HEK293 (cell line): ENCODE measurements at regions not wholly inside any gene's neighbourhood (a gene's known extent, or its start where the extent isn't known, plus 50 kb on each side); places are given as distances from the start of the nearest gene placed in this dataset.

Experiments
- CTCF ChIA-PET: fragments of 350-600 bp; formaldehyde crosslinking; extraction: SDS; loops from one replicate; lab custom pipeline; 2021; ENCODE audit warnings: antibody characterized with exemption; lab: Yijun Ruan, JAX
- POLR2A ChIA-PET: fragments of 300-600 bp; formaldehyde crosslinking; extraction: SDS; loops from one replicate; lab custom pipeline; 2020; ENCODE audit warnings: antibody characterized with exemption, inconsistent platforms; lab: Yijun Ruan, JAX
- H3K27ac ChIP-seq: fragments of 200-500 bp; sonication (Bioruptor generic); 2 replicates; pipeline ENCODE4 v1.5.1; 2014; ENCODE audit warnings: low read depth, low read length, control low read depth, inconsistent platforms; ENCODE audit errors: extremely low read depth
- H3K36me3 ChIP-seq, 2 experiments: fragments of 200-500 bp in 1 of 2; sonication (Bioruptor generic) in 1 of 2; 1 replicate in 1 of 2; 2 replicates in 1 of 2; pipeline ENCODE4 v1.5.1; 2014 to 2017; ENCODE audit warnings: inconsistent platforms in 2 of 2, low read length in 2 of 2; ENCODE audit not compliant: control insufficient read depth in 2 of 2, insufficient read depth in 1 of 2
- H3K4me1 ChIP-seq: fragments of 200-500 bp; sonication (Bioruptor generic); 2 replicates; pipeline ENCODE4 v1.5.1; 2014; ENCODE audit warnings: mild to moderate bottlenecking, low read length, inconsistent platforms; ENCODE audit not compliant: control insufficient read depth, insufficient read depth
- H3K4me3 ChIP-seq: 2 replicates; pipeline ENCODE4 v1.5.1; 2011; ENCODE audit warnings: low read depth, mild to moderate bottlenecking, control low read depth, low read length, moderate library complexity
- H3K9me3 ChIP-seq: fragments of 200-500 bp; sonication (Bioruptor generic); 2 replicates; pipeline ENCODE4 v1.5.1; 2014; ENCODE audit warnings: low read depth, low read length, inconsistent platforms; ENCODE audit not compliant: control insufficient read depth, insufficient read depth
- BCL11A ChIP-seq: fragments of 450-650 bp; formaldehyde crosslinking; IDR thresholded peaks from 2 replicates; pipeline ENCODE4 v1.5.1; 2016; ENCODE audit warnings: low read depth, missing biosample characterization, missing genetic modification characterization
- INSM2 ChIP-seq: fragments of 450-650 bp; formaldehyde crosslinking; IDR thresholded peaks from 2 replicates; pipeline ENCODE4 v1.5.1; 2016; ENCODE audit warnings: missing biosample characterization, missing genetic modification characterization
- KLF10 ChIP-seq: fragments of 450-650 bp; IDR thresholded peaks from 2 replicates; pipeline ENCODE4 v1.5.1; 2018; ENCODE audit warnings: missing biosample characterization, mild to moderate bottlenecking, missing genetic modification characterization
- SP3 ChIP-seq: fragments of 450-650 bp; formaldehyde crosslinking; IDR thresholded peaks from 2 replicates; pipeline ENCODE4 v1.5.1; 2016; ENCODE audit warnings: missing biosample characterization, missing genetic modification characterization
- ZFHX2 ChIP-seq: fragments of 450-650 bp; formaldehyde crosslinking; conservative IDR thresholded peaks from 2 replicates; pipeline ENCODE4 v1.5.1; 2016; ENCODE audit warnings: missing biosample characterization, missing genetic modification characterization
- ZNF184 ChIP-seq: fragments of 450-650 bp; IDR thresholded peaks from 2 replicates; pipeline ENCODE4 v1.5.1; 2018; ENCODE audit warnings: missing biosample characterization, mild to moderate bottlenecking, missing genetic modification characterization
- ZNF221 ChIP-seq: fragments of 450-650 bp; formaldehyde crosslinking; IDR thresholded peaks from 2 replicates; pipeline ENCODE4 v1.5.1; 2017; ENCODE audit warnings: missing biosample characterization, missing genetic modification characterization, borderline replicate concordance
- ZNF37A ChIP-seq: fragments of 450-650 bp; IDR thresholded peaks from 2 replicates; pipeline ENCODE4 v1.5.1; 2018; ENCODE audit warnings: missing biosample characterization, missing genetic modification characterization
- ZNF426 ChIP-seq: fragments of 450-650 bp; formaldehyde crosslinking; IDR thresholded peaks from 2 replicates; pipeline ENCODE4 v1.5.1; 2017; ENCODE audit warnings: missing biosample characterization, missing genetic modification characterization, mild to moderate bottlenecking, inconsistent platforms, moderate library complexity
- ZNF501 ChIP-seq: fragments of 450-650 bp; formaldehyde crosslinking; IDR thresholded peaks from 2 replicates; pipeline ENCODE4 v1.5.1; 2016; ENCODE audit warnings: missing biosample characterization, missing genetic modification characterization
- ZNF561 ChIP-seq: fragments of 450-650 bp; IDR thresholded peaks from 2 replicates; pipeline ENCODE4 v1.5.1; 2018; ENCODE audit warnings: missing biosample characterization, missing genetic modification characterization, borderline replicate concordance
- ZNF571 ChIP-seq: fragments of 450-650 bp; formaldehyde crosslinking; IDR thresholded peaks from 2 replicates; pipeline ENCODE4 v1.5.0; 2017; ENCODE audit warnings: missing biosample characterization, missing genetic modification characterization
- ZNF596 ChIP-seq: fragments of 450-650 bp; IDR thresholded peaks from 2 replicates; pipeline ENCODE4 v1.5.0; 2018; ENCODE audit warnings: missing biosample characterization, mild to moderate bottlenecking, missing genetic modification characterization, moderate library complexity
- ZNF610 ChIP-seq: fragments of 450-650 bp; formaldehyde crosslinking; IDR thresholded peaks from 2 replicates; pipeline ENCODE4 v1.5.1; 2016; ENCODE audit warnings: missing biosample characterization, missing genetic modification characterization, borderline replicate concordance
- ZNF658 ChIP-seq: fragments of 450-650 bp; formaldehyde crosslinking; IDR thresholded peaks from 2 replicates; pipeline ENCODE4; 2016; ENCODE audit warnings: missing biosample characterization, missing genetic modification characterization
- ZNF664 ChIP-seq: fragments of 450-650 bp; formaldehyde crosslinking; IDR thresholded peaks from 2 replicates; pipeline ENCODE4 v1.5.1; 2016; ENCODE audit warnings: missing biosample characterization, missing genetic modification characterization
- ZNF76 ChIP-seq: fragments of 450-650 bp; formaldehyde crosslinking; IDR thresholded peaks from 2 replicates; pipeline ENCODE4; 2016; ENCODE audit warnings: low read depth, missing biosample characterization, missing genetic modification characterization, borderline replicate concordance
- TF ChIP-seq, protein P1 (sequence below): fragments of 450-650 bp; formaldehyde crosslinking; IDR thresholded peaks from 2 replicates; pipeline ENCODE4 v1.5.1; 2016; ENCODE audit warnings: missing biosample characterization, missing genetic modification characterization
- TF ChIP-seq, protein P2 (sequence below): fragments of 450-650 bp; formaldehyde crosslinking; IDR thresholded peaks from 2 replicates; pipeline ENCODE4 v1.5.1; 2017; ENCODE audit warnings: missing biosample characterization, missing genetic modification characterization

DNA sequence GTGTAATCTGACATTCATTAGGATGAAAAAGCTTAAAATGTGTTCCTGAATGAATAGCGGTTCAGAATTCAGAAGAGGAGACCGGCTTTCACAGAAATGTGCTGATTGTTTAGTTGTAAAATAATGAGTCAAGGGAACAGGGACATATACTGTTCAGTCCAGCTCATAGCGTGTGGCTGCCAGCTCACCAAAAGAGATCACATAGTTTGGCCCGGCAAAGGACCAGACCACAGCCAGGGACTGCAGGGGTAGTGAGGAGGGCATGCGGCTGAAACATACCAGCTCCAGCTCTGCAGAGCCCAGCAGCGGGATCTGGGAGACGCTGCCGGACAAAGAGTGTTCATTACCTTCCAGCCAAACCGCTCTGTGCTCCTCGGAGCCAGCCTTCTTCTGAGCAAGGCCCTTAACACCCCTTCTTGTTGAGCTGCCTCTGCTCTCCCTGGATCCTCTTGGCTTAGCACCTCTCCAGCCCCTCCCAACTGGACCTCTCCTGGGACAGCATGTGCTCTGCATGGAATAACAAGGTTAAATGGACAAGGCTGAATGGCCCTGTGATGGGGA lies 116.8 kb upstream of the CNTLN start:
- POLR2A ChIA-PET: no interaction called here
- Histone ChIP-seq H3K4me3 (no peak overlapping the region), H3K36me3 (no peaks in the 10 kb centered on the region), H3K4me1 (no peaks in the 10 kb centered on the region), H3K9me3 (no peaks in the 10 kb centered on the region), H3K27ac (no peak overlapping the region)
- TF ChIP-seq, protein P1, sequence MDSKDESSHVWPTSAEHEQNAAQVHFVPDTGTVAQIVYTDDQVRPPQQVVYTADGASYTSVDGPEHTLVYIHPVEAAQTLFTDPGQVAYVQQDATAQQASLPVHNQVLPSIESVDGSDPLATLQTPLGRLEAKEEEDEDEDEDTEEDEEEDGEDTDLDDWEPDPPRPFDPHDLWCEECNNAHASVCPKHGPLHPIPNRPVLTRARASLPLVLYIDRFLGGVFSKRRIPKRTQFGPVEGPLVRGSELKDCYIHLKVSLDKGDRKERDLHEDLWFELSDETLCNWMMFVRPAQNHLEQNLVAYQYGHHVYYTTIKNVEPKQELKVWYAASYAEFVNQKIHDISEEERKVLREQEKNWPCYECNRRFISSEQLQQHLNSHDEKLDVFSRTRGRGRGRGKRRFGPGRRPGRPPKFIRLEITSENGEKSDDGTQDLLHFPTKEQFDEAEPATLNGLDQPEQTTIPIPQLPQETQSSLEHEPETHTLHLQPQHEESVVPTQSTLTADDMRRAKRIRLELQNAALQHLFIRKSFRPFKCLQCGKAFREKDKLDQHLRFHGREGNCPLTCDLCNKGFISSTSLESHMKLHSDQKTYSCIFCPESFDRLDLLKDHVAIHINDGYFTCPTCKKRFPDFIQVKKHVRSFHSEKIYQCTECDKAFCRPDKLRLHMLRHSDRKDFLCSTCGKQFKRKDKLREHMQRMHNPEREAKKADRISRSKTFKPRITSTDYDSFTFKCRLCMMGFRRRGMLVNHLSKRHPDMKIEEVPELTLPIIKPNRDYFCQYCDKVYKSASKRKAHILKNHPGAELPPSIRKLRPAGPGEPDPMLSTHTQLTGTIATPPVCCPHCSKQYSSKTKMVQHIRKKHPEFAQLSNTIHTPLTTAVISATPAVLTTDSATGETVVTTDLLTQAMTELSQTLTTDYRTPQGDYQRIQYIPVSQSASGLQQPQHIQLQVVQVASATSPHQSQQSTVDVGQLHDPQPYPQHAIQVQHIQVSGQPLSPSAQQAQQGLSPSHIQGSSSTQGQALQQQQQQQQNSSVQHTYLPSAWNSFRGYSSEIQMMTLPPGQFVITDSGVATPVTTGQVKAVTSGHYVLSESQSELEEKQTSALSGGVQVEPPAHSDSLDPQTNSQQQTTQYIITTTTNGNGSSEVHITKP (tag by site-specific recombination): peak; percentile 76
- no peak for TF ChIP-seq ZNF658
- CTCF ChIA-PET: interaction anchor here (0.5 to 0.8 kb wide), 3 partner anchors 40 to 1196 kb away, joined by 3 to 5 read pairs (median 3); no protein-coding TSS in a partner anchor

DNA sequence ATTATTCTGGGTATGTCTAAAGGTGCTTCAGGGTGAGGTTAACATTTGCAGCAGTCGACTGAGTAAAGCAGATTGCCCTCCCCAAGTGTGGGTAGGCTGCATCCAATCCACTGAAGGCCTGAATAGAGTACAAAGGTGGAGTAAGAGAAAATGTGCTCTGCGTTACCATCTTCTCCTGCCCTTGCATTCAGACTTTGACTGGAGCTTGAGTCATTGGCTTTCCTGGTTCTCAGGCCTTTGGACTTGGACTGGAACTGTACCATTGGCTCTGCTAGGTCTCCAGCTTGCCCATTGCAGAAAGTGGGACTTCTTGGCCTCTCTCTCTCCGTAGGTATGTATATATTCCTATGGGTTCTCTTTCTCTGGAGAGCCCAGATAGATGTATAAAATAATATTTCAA lies 120.9 kb upstream of the CNTLN start:
- ChIA-PET POLR2A (no interaction called here), CTCF (interaction anchor here (1.0 kb wide), 1 partner anchor 8 kb away, joined by 3 read pairs; no protein-coding TSS in a partner anchor)
- H3K9me3 ChIP-seq: no peaks in the 10 kb centered on the region
- H3K4me1 ChIP-seq: no peaks in the 10 kb centered on the region
- no peak overlapping the region for H3K4me3 ChIP-seq
- H3K36me3 ChIP-seq: no peaks in the 10 kb centered on the region
- H3K27ac ChIP-seq: no peak overlapping the region
- TF ChIP-seq ZNF221 (tag by site-specific recombination) (no peak), ZFHX2 (no peak), ZNF426 (tag by site-specific recombination) (no peak), ZNF610 (tag by site-specific recombination) (no peak)

DNA sequence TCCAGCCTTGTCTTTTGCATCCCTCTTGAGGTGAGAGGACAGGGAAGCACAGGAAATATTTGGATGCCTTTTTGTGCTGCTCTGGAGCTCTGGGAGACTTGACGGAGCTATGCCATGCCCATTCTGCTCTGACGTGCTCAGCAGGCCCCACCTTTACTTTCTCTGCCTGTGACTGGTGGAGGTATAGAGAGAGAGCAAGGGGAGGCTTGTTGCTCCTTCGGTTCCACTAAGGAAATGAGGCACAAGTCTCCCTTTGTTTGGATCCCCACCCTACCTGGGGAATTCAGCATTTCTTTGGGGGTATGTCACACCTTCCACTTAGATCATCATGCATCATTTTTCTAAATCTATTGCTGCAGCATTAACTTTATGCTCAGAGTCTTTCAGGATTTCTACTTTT lies 121.8 kb upstream of the CNTLN start:
- no peak overlapping the region for H3K4me3 ChIP-seq
- H3K36me3 ChIP-seq: no peaks in the 10 kb centered on the region
- CTCF ChIA-PET: interaction anchor here (1.0 kb wide), 1 partner anchor 8 kb away, joined by 3 read pairs; no protein-coding TSS in a partner anchor
- no peaks in the 10 kb centered on the region for H3K9me3 ChIP-seq
- POLR2A ChIA-PET: no interaction called here
- no peak overlapping the region for H3K27ac ChIP-seq
- H3K4me1 ChIP-seq: no peaks in the 10 kb centered on the region
- TF ChIP-seq ZNF596 (tag by site-specific recombination) (no peak), ZNF76 (tag by site-specific recombination) (no peak), ZNF561 (tag by site-specific recombination) (no peak), ZNF664 (tag by site-specific recombination) (no peak), BCL11A (tag by site-specific recombination) (no peak), SP3 (tag by site-specific recombination) (no peak), ZNF184 (tag by site-specific recombination) (no peak), ZNF571 (tag by site-specific recombination) (no peak), ZNF37A (tag by site-specific recombination) (no peak), ZNF501 (tag by site-specific recombination) (no peak), KLF10 (no peak), INSM2 (tag by site-specific recombination) (no peak)
- TF ChIP-seq, protein P2, sequence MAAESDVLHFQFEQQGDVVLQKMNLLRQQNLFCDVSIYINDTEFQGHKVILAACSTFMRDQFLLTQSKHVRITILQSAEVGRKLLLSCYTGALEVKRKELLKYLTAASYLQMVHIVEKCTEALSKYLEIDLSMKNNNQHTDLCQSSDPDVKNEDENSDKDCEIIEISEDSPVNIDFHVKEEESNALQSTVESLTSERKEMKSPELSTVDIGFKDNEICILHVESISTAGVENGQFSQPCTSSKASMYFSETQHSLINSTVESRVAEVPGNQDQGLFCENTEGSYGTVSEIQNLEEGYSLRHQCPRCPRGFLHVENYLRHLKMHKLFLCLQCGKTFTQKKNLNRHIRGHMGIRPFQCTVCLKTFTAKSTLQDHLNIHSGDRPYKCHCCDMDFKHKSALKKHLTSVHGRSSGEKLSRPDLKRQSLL: no peak
